Frontal cortex (tissue), 3 donors: ENCODE measurements at regions not wholly inside any gene's neighbourhood (a gene's known extent, or its start where the extent isn't known, plus 50 kb on each side); places are given as distances from the start of the nearest gene placed in this dataset.
"Not testable (repeated sequence)": the region's sequence is repeated elsewhere in the genome, so short reads cannot be mapped to it uniquely, and the experiment has no call there.

ENCODE experiments used
- DNase-seq, 2 donors: peaks; one replicate each; pipeline ENCODE4 v3.0.0; 2012; ENCODE audit warnings: low spot score in 2 of 2
- FAIRE-seq: peaks from 2 replicates; lab custom pipeline; 2012; peaks lifted over from hg19 to GRCh38; lab: Jason Lieb, UNC
- donor health status: control.
- donor health status: control.
- donor health status: control.

DNA sequence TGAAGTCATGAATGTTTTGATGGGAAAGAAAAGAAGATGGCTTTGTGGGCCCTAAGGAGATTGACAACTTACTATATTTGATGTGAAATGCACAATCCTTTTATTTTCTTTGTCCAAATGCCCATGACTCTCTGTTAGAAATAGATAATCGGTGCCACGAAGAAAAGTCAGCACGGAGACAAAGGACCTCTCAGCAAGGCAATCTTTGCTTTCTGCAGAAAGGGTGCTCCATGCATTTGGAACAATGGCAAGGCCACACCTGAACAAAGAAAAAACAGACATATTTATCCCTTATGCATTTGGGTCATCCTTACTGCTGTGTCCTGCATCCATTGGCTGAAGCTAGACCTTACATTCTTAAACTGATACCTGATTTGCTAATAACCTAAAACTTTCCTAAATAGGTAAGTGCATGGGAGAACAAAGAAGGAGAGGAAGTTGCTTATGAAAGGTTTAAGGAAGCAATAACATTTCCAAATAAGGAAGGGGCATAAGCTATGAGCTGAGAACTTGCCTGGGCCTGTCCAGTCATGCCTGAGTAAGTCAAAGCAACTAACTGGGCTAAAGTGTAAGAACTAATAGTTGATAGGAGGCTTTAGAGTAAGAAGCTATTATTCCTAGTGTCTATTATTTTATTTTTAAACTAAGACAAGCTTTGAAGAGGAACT, 158.0 kb upstream of the LMNTD1 start:
- DNase-seq, FAIRE-seq: not testable (repeated sequence)

DNA sequence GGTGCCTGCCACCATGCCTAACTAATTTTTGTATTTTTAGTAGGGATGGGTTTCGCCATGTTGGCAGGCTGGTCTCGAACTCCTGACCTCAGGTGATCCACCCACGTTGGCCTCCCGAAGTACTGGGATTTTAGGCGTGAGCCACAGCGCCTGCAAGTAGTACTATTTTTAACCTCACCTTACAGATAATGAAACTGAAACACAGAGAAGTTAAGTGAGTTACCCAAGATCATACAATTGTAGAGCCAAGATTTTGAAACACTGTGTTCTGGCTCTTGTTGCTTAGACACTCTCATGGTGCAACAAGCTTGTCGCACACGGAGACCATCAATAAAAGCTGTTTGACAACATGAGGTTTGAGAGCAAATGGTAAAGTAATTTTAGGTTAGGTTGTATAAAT, 159.1 kb upstream of the LMNTD1 start:
- FAIRE-seq (no peak), DNase-seq (no peak)

DNA sequence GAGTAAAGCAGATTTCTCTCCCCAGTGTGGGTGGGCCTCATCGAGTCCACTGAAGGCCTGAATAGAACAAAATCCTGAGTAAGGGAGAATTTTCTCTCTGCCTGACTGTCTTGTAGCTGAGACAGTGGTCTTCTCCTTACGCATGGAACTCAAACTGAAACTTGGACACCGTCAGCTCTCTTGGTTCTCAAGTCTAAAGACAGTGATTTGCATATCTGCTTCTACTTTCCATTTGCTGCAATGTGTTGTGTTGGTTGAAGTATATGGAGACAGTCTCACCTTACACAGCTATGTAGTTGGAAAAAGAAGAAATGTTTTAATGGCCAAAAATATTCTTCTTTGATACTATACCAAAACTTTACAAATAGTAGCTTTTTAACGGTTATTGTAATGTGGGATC, 160.2 kb upstream of the LMNTD1 start:
- FAIRE-seq (no peak), DNase-seq (no peak)

DNA sequence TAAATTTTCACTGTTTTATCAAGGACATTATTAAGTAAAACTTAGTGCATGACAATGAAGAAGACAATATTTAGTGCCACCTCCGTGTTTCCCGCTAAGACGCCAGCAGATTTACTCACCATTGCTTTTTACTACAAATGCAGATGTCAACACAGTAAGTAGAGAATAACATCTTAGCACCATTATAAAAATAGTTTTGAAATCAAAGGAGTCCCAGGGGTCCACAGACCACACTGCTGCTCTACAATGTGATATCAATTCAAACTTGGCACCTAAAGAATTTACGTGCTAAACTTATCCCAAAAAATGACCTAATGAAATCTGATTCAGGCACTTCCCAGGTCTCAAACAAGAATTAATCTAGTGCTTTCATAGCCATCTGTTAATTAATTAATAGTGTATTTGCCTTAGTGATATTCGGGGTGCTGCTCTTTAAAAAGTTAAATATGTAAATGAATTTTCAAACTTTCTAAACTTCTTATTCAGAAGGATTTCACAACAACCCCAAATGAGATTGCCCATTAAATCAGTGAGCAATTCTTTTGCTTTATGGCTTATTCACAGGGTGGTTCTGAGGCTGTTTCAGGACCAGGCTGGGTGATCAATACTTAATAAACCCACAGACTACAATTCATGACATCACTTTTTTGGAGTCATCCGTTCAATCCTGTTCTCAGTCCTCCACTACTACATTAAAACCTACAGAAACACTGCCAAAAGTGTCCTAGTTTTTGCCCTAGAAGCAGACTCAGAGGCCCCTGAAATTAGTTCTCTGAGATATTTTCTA, 161.3 kb upstream of the LMNTD1 start:
- no peak for FAIRE-seq
- no peak for DNase-seq

DNA sequence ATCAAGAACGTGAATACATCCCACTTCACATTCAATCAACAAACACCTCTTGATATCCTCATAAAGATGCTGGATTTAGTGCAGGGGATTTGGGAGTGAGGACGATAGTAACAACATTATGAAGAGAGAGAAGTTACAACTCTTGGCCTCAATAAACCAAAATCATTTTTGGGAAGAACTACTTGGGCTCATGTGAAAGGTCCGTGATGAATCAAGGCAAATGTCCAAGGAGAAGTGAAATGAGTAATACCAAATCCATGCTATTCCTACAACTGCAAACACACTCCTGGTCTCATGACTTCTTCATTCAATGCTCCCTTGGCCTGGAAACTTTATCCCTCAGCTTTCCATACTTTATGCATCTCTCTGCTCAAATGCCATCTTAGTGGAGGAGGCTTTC, 162.0 kb upstream of the LMNTD1 start:
- DNase-seq = no peak
- no peak for FAIRE-seq

DNA sequence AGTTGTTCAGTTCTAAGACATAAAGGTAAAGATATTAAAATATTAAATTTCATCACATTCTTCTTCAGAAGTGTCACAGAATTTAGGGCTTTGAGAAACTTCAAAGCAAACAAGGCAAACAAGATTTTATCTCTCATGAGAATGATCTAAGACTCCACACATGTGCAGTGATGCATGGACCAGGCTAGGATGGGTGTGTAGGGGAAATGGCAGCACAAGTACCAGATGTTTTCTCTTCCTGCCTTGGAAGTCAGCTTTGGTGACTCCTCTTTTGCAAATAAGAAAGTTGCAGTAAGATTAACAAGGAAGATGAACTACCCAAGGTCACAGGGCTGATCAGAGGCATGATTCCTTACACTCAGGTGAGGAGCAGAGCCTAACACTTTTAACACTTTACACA, 163.8 kb upstream of the LMNTD1 start:
- DNase-seq (no peak), FAIRE-seq (no peak)

DNA sequence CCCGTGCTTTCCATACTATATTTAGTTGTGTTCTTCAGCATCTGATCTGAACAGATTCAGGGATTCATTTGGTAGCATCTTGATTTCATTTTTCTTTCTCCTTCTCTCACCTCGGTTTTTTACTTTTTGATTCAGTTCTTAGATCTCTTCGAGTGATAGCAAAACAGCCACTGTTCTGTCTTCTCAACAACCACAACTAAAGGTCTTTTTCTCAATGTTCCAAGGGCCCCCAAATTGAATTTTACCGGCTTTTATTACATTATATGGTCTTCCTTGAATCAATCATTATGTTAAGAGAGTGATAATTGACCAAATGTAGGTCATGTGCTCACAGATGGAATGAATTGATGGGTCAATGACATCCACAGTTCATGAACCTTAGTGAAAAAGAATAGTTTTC, 164.5 kb upstream of the LMNTD1 start:
- DNase-seq (no peak), FAIRE-seq (no peak)

DNA sequence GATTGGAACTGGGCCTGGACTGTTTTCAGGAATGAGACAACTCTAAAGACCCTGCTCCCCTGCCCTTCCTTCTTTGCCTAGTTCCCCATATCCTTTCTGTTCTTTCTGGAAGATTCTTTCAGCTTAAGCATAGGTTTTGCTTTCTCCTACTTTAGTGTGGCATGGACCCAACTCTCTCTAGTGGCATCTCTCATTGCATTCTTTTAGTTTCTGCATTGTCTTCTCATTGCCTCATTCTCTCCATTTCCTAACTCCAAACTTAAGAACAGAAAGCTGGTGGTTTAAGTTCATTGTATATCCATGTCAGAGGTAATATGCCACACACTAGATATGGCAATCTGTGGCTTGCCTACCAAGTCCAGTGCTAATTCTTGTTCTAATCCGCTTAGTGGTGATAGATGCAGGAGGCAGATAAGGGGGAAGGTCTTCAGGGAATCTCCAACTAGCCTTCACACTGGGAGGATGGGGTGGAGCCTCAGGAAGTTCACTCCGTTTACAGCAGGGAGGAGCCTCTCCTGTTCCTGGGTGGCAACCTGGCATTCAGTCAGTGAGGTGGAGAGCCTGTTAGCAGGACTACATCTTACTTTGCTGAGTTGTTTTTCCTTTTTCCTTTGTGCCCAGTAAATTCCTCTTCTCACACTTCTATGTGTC, 165.1 kb upstream of the LMNTD1 start:
- DNase-seq (no peak), FAIRE-seq (no peak)

DNA sequence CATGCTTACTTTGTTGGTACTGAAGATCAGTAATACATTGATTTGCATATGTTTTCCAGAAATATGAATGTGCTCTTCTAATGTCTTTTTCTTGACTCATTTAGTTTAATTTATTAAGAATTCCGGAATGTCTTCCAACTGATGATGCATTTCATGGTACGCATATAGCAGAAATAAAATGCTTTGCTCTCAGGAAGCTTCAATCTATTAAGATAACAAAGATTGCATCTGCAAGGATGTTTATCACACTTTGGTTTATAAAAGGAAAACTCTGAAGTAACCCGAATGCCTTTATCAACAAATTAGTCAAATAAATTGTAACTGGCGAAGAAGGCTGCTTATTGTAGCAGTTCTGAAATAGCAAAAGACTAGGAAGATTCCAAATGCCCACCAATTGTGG, 166.4 kb upstream of the LMNTD1 start:
- FAIRE-seq (no peak), DNase-seq (no peak)

DNA sequence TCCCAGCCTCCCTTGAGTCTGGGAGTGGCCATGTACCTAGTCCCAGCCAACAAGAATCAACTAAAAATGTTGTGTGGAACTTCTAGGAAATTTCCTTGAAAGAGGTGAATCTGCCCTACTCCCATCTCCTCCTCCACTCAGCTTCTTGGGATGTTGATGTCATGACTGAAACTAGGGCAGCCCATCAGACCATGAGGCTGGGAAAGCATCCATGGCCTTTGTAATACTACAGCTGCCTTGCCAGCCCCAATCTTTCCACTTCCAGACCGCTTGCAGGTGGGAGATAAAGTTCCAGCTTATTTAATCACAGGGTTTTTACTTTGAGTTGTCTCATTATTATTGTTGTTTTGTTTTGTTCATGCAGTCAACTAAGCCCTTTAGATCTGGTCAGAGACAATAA, 170.3 kb upstream of the LMNTD1 start:
- no peak for FAIRE-seq
- DNase-seq = no peak

DNA sequence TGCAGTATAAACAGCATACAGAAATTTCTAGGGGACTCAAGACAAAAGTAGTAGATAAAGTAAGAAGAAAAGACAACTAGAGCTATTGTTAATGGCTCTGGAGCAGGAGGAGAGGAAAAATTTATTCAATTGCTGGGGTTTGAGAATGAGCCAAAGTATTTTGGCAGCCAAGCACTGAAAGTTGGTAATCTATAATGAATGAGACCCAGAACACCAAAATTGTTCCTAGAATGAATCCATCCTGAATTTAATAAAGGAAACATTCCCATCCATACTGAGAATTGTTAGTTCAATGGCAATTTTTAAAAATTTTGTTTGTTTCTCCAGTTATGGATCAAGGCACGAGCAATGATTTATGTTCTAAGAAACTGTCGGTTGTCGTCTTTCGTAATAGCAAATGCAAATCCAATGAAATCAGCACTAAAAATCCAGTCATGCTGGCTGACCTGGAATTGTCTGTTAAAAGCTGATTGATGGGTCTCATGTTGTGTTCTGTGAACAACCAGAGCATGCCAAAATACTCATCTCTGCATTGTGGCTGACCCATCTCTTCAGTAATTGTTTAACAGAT, 170.9 kb upstream of the LMNTD1 start:
- FAIRE-seq (no peak), DNase-seq (no peak)

DNA sequence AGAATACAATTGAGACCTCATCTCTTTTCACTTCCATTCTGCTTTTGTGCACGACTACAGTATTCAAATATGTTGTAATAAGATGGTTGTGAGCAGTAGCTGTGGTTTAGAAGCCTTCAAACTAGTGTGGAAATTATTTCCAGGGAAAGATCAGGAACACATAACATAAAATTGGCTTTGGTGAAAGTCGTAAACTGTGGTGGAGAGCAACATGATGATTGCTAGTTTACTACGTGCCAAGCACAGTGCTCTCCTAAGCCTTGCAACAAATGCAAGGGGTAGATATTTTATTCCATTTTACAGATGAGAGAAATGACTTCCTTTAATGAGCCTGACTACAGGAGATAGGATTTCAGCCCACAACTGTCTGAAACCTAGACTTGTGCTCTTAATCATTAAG, 172.4 kb upstream of the LMNTD1 start:
- no peak for FAIRE-seq
- DNase-seq = no peak

DNA sequence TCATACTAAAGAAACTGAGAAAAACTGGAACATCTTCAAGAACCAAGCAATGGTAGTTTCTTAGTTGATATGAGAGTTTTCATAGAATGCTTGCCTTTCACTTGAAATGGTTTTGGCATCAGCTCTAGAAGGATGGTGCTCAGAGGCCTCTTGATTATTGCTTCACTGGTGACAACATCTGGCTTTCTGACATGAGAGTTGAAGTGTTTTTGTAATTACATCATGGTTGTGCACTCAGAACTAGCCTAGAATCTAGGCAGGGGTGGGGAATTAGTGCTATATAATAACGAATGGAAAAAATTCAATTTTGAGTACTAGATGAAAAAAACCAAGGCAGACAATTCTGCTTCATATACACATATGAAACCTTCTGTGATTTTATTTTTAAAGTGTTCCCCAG, 172.8 kb upstream of the LMNTD1 start:
- no peak for FAIRE-seq
- DNase-seq = no peak

DNA sequence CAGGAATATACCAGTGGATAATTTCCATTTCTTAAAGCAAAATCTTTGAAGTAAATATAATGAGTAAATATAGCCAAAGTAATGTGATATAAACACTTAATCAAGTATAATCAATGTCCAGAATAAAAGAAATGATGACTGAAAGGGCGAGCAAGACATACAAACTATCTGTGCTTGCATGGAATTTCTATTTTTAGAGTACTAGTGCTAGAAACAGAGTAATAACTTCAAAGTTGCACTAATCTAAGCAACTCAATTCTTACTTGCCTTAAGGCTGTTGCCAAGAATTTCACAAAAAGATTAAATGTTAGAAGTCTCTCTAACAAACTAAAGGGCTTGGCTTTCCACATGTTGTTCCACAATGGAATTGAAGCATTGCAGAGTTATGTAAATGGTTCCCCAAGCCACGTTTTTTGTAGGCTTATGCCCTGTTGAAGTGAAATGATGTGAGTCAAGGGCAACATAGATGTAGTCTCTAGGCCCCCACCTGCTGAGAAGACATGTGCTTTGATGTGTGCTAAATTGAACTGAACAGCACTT, 175.0 kb upstream of the LMNTD1 start:
- DNase-seq = no peak
- FAIRE-seq = no peak

DNA sequence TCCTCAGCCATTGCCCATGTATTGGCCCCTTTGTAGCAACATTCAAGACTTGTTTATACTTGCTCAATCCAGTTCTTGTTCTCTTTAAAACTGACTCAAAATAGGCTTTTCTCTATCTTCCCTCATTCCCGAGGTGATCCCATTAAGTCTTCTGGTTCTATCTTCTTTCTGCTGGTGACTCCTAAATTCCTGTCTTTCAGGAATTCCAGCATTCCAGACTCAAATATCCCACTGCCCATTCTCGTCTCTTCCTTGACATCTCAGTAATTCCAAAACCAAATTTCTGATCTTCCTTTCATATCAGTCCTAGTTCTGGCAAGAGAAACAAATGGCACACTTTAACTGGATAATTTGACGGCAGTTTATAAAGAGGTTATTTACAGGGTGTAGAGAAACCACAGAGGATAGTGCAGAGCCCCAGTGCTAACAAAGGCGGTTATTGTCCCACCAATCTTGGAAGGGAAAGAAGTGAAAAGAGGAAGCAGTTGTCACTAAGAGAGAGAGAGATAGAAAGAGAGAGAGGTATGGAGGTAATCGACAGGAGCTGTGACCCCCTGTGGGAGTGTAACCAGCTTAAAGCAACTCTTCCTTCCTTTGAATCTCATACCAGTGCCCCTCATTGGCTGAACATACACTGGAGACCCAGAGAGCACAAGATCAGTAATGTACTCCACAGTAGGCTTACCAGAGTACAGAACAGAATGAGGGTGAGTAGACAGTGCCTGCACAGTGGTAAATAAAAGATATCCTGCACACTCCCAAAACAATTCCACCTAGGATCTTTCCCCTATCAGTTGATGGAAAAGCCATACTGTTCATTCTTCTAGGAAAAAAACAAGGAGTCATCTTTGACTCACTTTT, 177.6 kb upstream of the LMNTD1 start:
- DNase-seq (no peak), FAIRE-seq (no peak)

DNA sequence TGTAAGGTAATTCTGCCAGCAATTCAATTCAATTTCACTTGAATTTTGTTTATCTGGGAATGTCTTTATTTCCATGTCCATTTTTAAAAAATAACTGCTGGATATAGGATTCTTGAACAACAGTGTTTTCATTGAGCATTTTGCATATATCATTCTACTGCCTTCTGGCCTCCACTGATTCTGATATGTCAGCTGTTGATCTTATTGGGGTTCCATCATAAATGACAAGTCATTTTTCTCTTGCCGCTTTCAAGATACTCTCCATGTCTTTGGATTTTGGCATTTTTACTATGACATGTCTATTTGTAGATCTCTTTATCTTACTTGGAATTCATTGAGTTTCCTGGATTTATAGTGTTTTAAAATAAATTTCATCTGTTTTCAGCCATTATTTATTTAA, 180.5 kb upstream of the LMNTD1 start:
- FAIRE-seq = no peak
- DNase-seq = no peak

DNA sequence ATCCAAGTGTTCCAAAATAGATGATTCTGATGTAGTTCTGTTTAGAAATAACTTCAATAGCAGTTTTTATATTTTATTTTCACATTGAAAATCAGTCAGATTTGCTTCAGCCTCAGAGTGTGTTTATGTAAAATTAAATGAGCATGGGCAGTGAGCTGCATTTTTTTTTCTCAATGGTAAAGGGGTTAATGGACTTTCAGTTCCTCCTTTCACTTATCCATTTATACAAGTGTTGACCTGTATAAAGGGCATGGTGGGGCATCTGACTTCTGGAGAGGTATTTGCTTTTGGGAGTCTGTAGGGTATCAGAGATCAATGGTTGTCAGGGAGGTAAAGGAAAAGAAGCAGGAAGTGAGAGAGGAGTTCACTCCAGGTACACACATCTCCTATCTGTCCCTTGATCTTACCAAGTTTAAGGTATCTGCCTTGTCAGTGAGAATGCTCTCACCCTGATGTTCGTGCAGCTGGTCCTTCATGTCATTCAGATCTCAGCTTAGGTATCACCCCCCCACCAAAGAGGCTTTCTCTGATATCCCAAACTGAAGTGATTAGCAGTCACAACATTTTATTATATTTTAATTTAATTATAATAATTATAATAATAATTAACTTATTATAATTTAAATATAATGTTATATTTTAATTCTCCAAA, 181.6 kb upstream of the LMNTD1 start:
- FAIRE-seq (no peak), DNase-seq (no peak)

DNA sequence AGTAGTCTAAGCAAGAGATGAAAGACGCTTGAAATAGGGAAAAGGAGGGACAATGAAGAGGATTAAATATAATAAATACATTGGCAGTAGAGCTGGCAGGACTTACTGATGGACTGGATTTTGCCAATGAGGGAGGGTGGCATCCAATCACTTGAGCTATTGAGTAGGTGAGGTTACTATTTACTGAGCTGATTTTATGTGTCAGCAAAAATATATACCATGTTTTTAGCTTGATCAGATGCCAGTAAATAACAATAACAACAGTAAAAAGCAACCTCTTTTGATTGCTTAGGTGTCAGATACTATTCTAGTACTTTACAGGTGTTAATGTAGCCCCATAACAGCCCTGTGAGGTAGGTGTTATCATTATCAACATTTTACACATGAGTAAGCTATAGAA, 187.5 kb upstream of the LMNTD1 start:
- no peak for DNase-seq
- FAIRE-seq = no peak

DNA sequence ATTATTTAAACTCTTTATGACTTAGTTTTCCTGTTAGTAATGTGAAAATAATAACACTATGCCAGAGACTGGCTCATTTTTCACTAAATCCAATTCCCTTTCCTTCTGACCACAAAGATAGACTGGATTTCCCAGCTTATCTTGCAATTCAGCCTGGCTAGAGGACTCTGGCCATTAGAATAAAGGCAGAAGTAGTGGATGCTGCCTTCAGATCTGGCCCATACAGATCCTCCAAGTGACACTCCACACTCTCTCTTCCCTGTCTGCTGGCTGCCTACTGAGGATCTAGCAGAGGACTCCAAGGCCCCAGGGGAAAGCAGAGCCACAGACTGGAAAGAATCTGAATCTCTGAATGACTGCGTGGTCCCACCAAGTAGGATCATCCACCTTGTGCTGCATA, 188.8 kb upstream of the LMNTD1 start:
- DNase-seq (no peak), FAIRE-seq (no peak)
